OCI-M2 (cell line): ENCODE measurements at regions not wholly inside any gene's neighbourhood (a gene's known extent, or its start where the extent isn't known, plus 50 kb on each side); places are given as distances from the start of the nearest gene placed in this dataset.
"Not testable (repeated sequence)": the region's sequence is repeated elsewhere in the genome, so short reads cannot be mapped to it uniquely, and the experiment has no call there.

Source experiments
- DNase-seq: peaks from one replicate; lab custom pipeline; 2025; ENCODE audit not compliant: unreplicated experiment; lab: John Stamatoyannopoulos, UW

- DNase-seq, result no peak
Observed at GRCh38 chr3:81063896-81064295, 697.5 kb downstream of the GBE1 start.

GRCh38 chr3:81051133-81051532, 710.3 kb downstream of the GBE1 start:
- not testable (repeated sequence) for DNase-seq

GRCh38 chr3:81048058-81048665, 713.3 kb downstream of the GBE1 start:
- no peak for DNase-seq

- no peak for DNase-seq
Observed at GRCh38 chr3:81045976-81046375, 715.5 kb downstream of the GBE1 start.

- no peak for DNase-seq
Observed at GRCh38 chr3:81045246-81045645, 716.2 kb downstream of the GBE1 start.

- DNase-seq, result no peak
Observed at GRCh38 chr3:81043660-81044199, 717.7 kb downstream of the GBE1 start.

GRCh38 chr3:81043009-81043408, 718.4 kb downstream of the GBE1 start:
- no peak for DNase-seq

- DNase-seq, result no peak
Observed at GRCh38 chr3:81041331-81041730, 720.1 kb downstream of the GBE1 start.

- DNase-seq, result no peak
Observed at GRCh38 chr3:81040107-81040506, 721.3 kb downstream of the GBE1 start.

- no peak for DNase-seq
Observed at GRCh38 chr3:81033684-81034083, 727.8 kb downstream of the GBE1 start.

GRCh38 chr3:81033185-81033584, 728.3 kb downstream of the GBE1 start:
- DNase-seq, result no peak

GRCh38 chr3:81029861-81030260, 731.6 kb downstream of the GBE1 start:
- no peak for DNase-seq

GRCh38 chr3:81027344-81027743, 734.1 kb downstream of the GBE1 start:
- no peak for DNase-seq

GRCh38 chr3:81024560-81024959, 736.9 kb downstream of the GBE1 start:
- DNase-seq, result no peak

GRCh38 chr3:81022339-81022738, 739.1 kb downstream of the GBE1 start:
- no peak for DNase-seq

- DNase-seq, result no peak
Observed at GRCh38 chr3:81013360-81013759, 748.1 kb downstream of the GBE1 start.

- DNase-seq, result no peak
Observed at GRCh38 chr3:81005992-81006391, 755.5 kb downstream of the GBE1 start.

- DNase-seq, result no peak
Observed at GRCh38 chr3:81003817-81004216, 757.6 kb downstream of the GBE1 start.

- no peak for DNase-seq
Observed at GRCh38 chr3:81003008-81003645, 758.3 kb downstream of the GBE1 start.

- DNase-seq, result no peak
Observed at GRCh38 chr3:80999481-80999880, 762.0 kb downstream of the GBE1 start.

- no peak for DNase-seq
Observed at GRCh38 chr3:80998022-80998421, 763.4 kb downstream of the GBE1 start.

GRCh38 chr3:80997622-80998021, 763.8 kb downstream of the GBE1 start:
- no peak for DNase-seq

- no peak for DNase-seq
Observed at GRCh38 chr3:80994767-80995166, 766.7 kb downstream of the GBE1 start.
